Left cardiac atrium (tissue), 4 donors: ENCODE measurements at regions not wholly inside any gene's neighbourhood (a gene's known extent, or its start where the extent isn't known, plus 50 kb on each side); places are given as distances from the start of the nearest gene placed in this dataset.
"Not testable (repeated sequence)": the region's sequence is repeated elsewhere in the genome, so short reads cannot be mapped to it uniquely, and the experiment has no call there.

ENCODE experiments used
- ATAC-seq, 2 donors: fragments of 200-7000 bp; cut with Tn5 transposase; one replicate each; pipeline ENCODE4 v1.9.1; 2020; ENCODE audit warnings: mild to moderate bottlenecking in 2 of 2, moderate library complexity in 2 of 2
- DNase-seq: peaks from one replicate; pipeline ENCODE4 v3.0.0-alpha.2; 2020
- intact Hi-C, 2 donors: fragments of 100-400 bp; cut with DNase I; formaldehyde crosslinking; loops; one replicate each; pipeline versions ENCODE4 v1.14.1 to v1.15.1; 2022 to 2023
- donor health status: DM: no; HTN: yes; CAD: no.
- donor health status: DM: no; HTN: yes; CAD: no; lungs with severe emphysema.
- donor health status: DM: yes; HTN: yes; CAD: no.
- donor health status: Dilated cardiomyopathy.

DNA sequence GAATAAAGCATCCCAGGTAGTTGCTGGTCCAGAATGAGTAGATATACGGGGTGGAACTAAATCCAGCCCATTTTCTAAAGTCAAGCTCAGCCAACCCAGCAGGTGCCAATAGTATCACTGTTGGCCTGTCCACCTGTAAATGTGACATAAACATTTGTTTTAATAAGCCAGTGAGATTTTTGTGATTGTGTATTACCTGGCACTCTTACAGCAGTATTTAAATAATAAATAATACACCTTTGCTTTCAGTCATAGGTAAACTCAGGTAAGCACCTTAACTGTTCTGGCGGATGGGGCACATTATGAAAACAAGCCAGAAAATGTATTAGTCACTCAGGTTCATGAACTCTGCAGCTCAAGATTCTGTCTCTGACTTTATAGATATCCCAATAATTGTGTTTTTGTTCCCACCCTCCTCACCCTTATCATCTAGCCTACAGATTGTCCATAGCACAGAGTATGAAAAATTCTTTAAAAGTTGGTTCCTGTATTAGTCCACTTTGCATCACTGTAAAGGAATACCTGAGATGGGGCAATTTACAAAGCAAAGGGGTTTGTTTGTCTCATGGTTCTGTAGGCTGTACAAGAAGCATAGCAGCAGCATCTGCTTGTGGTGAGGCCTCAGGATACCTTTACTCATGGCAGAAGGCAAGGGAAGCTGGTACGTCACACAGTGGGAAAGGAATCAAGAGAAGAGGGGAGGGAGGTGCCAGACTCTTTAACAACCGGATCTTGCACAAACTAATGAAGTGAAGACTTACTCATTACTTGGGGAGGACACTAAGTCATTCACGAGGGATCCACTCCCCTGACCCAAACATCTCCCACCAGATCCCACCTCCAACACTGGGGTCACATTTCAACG is 73.0 kb upstream of the CYRIA start:
- intact Hi-C loops: no loop called here
- DNase-seq: no peak
- peak in 1 of 2 donors; percentile 21 for ATAC-seq

DNA sequence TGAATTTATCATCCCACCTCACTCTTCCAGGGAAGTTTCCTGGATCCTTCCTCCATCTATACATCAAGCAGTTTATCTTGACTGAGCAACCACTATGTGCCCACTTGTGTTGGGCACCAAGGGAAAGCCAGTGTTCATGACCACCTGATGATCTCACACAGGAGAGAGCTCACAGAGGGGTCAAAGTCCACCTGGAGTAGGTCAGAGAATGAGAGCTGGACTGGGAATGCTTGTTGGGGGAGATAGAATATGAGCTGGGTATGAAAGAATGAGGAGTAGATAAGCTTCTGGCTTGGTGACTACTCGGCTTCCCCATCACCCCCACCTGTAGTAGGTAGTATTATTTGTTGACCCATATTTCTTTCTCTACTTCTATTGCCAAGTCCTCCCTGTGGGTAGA is 72.2 kb upstream of the CYRIA start:
- intact Hi-C loops: no loop called here
- DNase-seq (no peak), ATAC-seq (no peak)

GRCh38 chr2:16736633-16737032 is 71.0 kb upstream of the CYRIA start:
- DNase-seq (no peak), ATAC-seq (no peak)
- intact Hi-C loops: no loop called here

DNA sequence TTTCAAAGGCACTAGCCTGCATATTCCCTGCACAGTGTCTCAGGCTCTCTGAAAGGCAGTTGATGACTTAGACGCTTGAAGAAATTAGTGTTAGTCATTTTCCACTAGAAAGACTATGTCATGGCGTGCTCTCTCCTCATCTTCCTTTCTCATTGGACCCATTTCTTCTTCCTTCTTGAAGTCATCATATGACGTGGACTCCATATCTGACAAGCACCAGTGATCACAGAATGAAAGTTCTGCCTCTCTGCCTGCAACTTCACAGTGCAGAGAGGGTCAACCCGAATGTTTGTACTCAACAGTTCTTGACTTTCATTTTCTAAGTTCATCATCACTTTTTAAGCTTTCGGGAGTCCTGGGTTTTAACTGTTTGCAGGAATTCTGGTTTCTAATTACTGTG is 63.7 kb upstream of the CYRIA start:
- ATAC-seq (no peak), DNase-seq (no peak)
- intact Hi-C loops: no loop called here

DNA sequence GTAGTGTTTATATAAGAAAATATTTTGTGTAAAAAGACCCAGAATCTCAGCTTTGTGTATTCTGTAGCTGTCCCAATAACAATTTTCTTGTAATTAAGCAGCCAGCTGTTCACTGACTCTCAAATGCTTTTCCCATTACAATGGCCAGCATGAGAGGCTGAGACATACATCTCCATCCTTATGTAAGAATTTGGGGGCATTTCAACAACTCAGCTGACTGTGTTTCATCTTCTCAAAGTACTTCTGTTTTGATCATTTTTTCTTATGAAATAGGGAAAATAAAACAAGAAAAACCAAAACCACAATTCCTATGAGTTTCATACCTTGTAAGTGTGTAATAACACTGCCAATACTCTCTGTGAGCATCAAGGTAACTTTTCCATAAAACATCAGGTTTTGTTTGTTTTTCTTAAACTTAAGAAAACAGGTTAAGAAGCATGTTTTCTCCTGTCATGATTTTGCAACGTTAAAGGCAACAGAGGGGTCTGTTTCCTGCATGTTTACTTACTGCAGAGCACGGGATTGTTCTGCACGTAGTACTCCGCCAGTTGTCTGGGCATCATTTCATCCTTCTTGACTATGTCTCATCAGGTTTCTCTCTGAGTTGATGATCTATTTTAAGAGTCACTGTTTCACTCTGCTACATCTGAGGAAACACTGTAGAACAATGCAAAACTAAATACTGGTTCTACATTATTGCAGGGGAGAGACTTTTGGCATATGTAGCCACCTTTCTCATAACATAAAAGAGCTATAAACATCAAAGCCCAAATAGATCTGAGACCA is 62.9 kb upstream of the CYRIA start:
- intact Hi-C loops: no loop called here
- DNase-seq (no peak), ATAC-seq (no peak)

DNA sequence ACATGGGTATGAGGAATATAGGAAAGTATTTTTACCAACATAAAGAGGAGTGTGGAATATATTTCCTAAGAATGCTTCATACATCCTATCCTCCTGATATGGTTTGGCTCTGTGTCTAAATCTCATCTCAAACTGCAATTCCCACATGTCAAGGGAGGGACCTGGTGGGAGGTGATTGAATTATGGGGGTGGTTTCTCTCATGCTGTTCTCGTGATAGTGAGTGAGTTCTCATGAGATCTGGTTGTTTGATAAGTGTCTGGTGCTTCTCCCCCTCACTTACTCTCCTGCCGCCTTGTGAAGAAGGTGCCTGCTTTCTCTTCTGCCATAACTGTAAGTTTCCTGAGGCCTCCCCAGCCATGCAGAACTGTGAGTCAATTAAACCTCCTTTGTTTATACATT is 62.2 kb upstream of the CYRIA start:
- DNase-seq, intact Hi-C loops, ATAC-seq: not testable (repeated sequence)

DNA sequence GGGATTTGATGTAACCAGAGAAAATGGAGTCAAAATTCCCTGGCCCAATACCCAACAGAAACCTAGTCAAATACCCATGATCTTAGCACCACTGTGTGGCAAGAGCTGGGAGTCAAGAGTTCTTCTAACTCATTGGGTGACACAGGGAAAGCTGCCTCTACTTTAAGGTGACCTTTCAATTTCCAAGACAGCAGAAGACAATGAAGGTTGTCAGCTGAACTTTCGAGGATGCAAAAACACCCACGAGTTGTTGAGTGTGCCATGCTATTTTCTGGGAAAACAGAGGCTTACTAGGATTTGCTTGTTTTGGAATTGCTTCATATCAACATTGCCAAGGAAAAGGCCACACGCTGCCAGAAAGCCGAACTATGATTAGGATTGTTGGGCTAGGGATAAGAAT is 61.6 kb upstream of the CYRIA start:
- ATAC-seq (peak; percentile 58 to 81), DNase-seq (no peak)

GRCh38 chr2:16726577-16726976 is 60.9 kb upstream of the CYRIA start:
- intact Hi-C loops: no loop called here
- no peak for ATAC-seq
- DNase-seq: no peak

More for the DNA sequence above, 61.6 kb upstream of the CYRIA start:
- intact Hi-C loops: no loop called here

GRCh38 chr2:16726147-16726546 is 60.5 kb upstream of the CYRIA start:
- DNase-seq (no peak), ATAC-seq (peak in 1 of 2 donors; percentile 63)
- intact Hi-C loops: no loop called here

- DNase-seq (no peak), ATAC-seq (peak in 1 of 2 donors; percentile 76)
- intact Hi-C loops: no loop called here
Measured at GRCh38 chr2:16725549-16725948, 59.9 kb upstream of the CYRIA start.

GRCh38 chr2:16722677-16723076 is 57.0 kb upstream of the CYRIA start:
- ATAC-seq (no peak), DNase-seq (no peak)
- intact Hi-C loops: no loop called here

- intact Hi-C loops: no loop called here
- DNase-seq: no peak
- ATAC-seq: no peak
Measured at GRCh38 chr2:16722126-16722525, 56.5 kb upstream of the CYRIA start.

- DNase-seq, ATAC-seq, intact Hi-C loops: not testable (repeated sequence)
Measured at GRCh38 chr2:16721529-16721928, 55.9 kb upstream of the CYRIA start.

DNA sequence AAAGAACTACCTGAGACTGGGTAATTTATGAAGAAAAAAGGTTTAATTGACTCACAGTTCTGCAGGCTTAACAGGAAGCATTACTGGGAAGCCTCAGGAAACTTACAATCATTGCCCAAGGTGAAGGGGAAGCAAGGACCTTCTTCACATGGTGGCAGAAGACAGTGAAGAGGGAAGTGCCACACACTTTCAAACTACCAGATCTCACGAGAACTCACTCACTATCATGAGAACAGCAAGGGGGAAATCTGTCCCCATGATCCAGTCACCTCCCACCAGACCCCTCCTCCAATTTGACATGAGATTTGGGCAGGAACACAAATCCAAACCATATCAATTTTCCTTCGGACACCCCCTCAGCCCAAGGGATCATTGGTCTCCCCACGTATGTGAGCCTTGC is 55.1 kb upstream of the CYRIA start:
- intact Hi-C loops, DNase-seq, ATAC-seq: not testable (repeated sequence)

DNA sequence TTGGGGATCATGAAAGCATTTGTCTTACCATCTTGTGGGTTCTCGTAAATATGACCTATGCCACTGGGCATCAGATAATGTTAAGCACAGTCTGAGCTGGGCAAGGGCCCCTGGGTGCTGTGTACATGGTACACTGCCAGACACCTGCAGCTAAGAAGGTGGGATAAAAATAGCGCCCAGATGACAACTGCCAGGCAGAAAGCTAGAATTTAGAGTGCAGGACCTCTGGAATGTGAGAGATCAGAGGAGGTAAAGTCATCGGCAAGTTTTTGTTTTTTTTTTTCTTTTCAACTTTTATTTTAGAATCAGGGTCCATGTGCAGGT is 53.8 kb upstream of the CYRIA start:
- DNase-seq (no peak), ATAC-seq (no peak)
- intact Hi-C loops: no loop called here

DNA sequence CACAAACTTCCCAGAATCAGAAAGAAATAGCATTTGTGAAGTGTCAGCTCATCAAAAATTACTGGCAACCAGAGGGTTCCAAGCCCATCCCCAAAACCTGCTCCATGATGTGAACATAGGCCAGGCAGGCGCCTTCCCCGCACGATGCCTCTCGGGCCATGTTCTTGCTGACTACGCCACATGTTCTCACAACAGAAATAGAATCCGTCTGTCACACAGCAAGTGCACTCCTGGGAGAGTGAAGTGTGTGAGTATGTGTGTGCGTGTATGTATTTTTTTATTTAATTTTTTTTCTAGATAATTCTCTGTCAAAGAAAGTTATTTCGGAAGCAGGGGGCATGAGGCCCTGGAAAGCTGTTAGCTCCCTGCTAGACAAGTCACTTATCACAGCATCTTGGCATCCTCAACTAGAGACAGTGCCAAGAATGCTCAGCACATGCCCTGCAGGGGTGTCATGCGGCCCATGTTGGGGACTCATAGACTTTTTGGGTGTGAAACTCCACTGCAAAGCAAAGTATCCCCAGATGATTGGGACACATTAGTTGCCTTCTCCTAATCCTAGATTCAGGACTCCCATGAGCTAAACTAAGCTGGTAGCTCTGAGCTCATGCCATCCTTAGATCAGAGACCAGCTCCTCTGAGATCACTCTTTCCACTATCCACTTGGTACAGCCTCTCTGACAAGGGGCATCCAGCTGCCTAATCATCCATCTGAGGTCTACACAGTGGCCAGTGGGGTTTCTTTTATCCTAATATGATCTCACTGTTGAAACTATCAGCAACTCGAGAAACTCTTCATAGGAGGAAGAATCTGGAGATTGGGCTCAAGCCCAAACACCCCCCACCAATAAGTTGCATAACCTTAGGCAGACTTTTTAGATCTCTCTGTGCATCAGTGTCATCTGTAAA is 53.2 kb upstream of the CYRIA start:
- ATAC-seq: peak; percentile 29 to 40
- DNase-seq: no peak
- intact Hi-C loops: no loop called here

DNA sequence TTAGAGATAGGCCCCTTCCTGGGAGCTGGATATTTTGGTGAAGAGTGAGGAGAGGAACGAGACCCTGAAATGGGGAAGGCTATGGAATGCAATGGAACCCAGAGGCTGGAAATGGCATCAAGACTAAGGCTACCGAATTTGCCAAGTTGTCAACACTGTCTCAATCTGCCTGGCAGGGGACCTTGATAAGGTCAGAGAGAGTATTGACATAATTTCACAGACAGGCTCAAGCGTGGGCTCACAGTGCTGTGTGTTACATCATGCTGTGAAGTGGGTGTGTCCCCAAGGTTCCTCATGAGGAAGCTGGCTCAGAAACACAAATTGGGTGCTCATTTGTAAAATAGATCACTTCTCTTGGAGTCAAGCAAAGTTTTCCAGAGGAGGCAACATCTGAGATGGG is 51.8 kb upstream of the CYRIA start:
- ATAC-seq: peak; percentile 28 to 42
- DNase-seq: peak; percentile 51
- intact Hi-C loops: no loop called here

GRCh38 chr2:16716944-16717343 is 51.3 kb upstream of the CYRIA start:
- ATAC-seq (peak; percentile 10 to 60), DNase-seq (peak; percentile 50)
- intact Hi-C loops: no loop called here

- DNase-seq (peak; percentile 48), ATAC-seq (peak in 1 of 2 donors; percentile 41)
- intact Hi-C loops: no loop called here
Measured at GRCh38 chr2:16716024-16716423, 50.4 kb upstream of the CYRIA start.
